ENCODE measurements at regions not wholly inside any gene's neighbourhood (a gene's known extent, or its start where the extent isn't known, plus 50 kb on each side); places are given as distances from the start of the nearest gene placed in this dataset.

DNA sequence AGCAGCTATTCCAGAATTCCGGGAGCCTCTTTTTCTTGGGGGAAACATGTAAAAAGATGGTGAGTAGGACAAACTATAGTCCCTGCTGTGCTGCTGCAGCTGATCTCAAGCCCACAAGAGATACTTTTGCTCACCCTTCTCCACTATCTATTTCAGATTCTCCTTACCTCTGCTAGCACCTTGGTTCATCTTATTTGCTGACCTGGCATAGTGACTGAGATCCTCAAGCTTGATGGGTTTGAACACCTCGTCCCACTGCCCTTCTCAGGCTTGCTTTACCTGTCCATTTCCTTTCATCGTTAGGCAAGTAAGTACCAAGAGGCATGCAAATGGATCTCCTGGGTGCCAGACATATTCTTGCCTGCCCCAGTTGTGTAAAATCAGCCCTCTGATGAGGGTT lies 338.4 kb upstream of the SMARCA2 start:
- H3K4me1 ChIP-seq (ENCODE audit: control insufficient read depth in 2 of 2, insufficient read depth in 2 of 2, low read length in 1 of 2), result no peaks in the 10 kb centered on the region
- 77 to 86% methylated on average over 3 of the region's 3 CpGs for WGBS, 2 donors

GRCh38 chr9:1683951-1684350 lies 331.2 kb upstream of the SMARCA2 start:
- H3K4me3 ChIP-seq (ENCODE audit: low read depth in 1 of 2, low read length in 2 of 2), result no peak overlapping the region
- H3K36me3 ChIP-seq (ENCODE audit: control insufficient read depth in 2 of 2, insufficient read depth in 2 of 2, low read length in 1 of 2), result no peaks in the 10 kb centered on the region
- 50 to 56% methylated on average over 2 of the region's 2 CpGs for WGBS, 2 donors
- no peaks in the 10 kb centered on the region for H3K9me3 ChIP-seq (ENCODE audit: control insufficient read depth in 2 of 2, insufficient read depth in 1 of 2, low read depth in 1 of 2, low read length in 1 of 2)
- H3K27me3 ChIP-seq (ENCODE audit: control insufficient read depth in 1 of 2, insufficient read depth in 2 of 2, low read length in 2 of 2), result no peaks in the 10 kb centered on the region
- no peaks in the 10 kb centered on the region for H3K4me1 ChIP-seq (ENCODE audit: control insufficient read depth in 2 of 2, insufficient read depth in 2 of 2, low read length in 1 of 2)
- H3K27ac ChIP-seq (ENCODE audit: low read depth in 2 of 2, low read length in 1 of 2), result no peak overlapping the region

More for the DNA sequence above, 338.4 kb upstream of the SMARCA2 start:
- Histone ChIP-seq H3K27me3 (ENCODE audit: control insufficient read depth in 1 of 2, insufficient read depth in 2 of 2, low read length in 2 of 2) (no peaks in the 10 kb centered on the region), H3K9me3 (ENCODE audit: control insufficient read depth in 2 of 2, insufficient read depth in 1 of 2, low read depth in 1 of 2, low read length in 1 of 2) (no peaks in the 10 kb centered on the region), H3K36me3 (ENCODE audit: control insufficient read depth in 2 of 2, insufficient read depth in 2 of 2, low read length in 1 of 2) (no peaks in the 10 kb centered on the region), H3K27ac (ENCODE audit: low read depth in 2 of 2, low read length in 1 of 2) (no peak overlapping the region), H3K4me3 (ENCODE audit: low read depth in 1 of 2, low read length in 2 of 2) (no peak overlapping the region)

DNA sequence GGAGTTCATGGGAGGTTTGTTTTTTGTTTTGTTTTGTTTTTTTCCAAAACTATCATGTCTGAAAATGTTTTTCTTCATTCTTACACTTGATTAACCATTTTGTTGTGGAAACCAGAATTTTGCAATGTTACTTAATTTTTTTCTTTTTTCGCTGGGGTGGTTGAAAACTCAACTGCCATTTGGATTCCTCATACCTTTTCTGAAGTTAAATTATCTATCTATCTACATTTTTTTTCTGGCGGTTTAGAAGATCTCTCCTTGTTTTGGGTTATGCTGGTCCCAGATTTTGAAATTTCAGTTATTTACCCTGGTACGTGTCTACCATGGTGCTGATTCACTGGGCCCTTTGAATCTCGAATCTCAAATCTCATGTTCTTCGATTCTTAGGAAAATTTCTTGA lies 316.2 kb upstream of the SMARCA2 start:
- no peak overlapping the region for H3K4me3 ChIP-seq (ENCODE audit: low read depth in 1 of 2, low read length in 2 of 2)
- H3K9me3 ChIP-seq (ENCODE audit: control insufficient read depth in 2 of 2, insufficient read depth in 1 of 2, low read depth in 1 of 2, low read length in 1 of 2), result no peaks in the 10 kb centered on the region
- H3K4me1 ChIP-seq (ENCODE audit: control insufficient read depth in 2 of 2, insufficient read depth in 2 of 2, low read length in 1 of 2), result no peaks in the 10 kb centered on the region
- H3K27ac ChIP-seq (ENCODE audit: low read depth in 2 of 2, low read length in 1 of 2), result no peak overlapping the region
- H3K36me3 ChIP-seq (ENCODE audit: control insufficient read depth in 2 of 2, insufficient read depth in 2 of 2, low read length in 1 of 2), result no peaks in the 10 kb centered on the region
- 91% methylated on average over 5 of the region's 5 CpGs for WGBS, 2 donors
- H3K27me3 ChIP-seq (ENCODE audit: control insufficient read depth in 1 of 2, insufficient read depth in 2 of 2, low read length in 2 of 2), result no peaks in the 10 kb centered on the region

DNA sequence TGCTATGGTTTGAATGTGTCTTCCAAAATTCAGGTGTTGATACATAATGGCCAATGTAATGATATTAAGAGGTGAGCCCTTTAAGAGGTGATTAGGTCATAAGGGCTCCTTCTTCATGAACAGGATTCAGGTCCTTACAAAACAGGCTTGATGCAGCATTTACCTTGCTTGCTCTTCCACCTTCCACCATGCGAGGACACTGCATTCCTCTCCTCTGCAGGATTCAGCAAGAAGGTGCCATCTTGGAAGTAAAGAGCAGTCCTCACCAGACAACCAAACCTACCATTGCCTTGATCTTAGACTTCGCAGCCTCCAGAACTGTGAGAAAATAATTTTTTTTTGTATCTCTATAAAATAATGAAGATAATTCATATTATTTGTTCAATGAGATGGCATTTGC lies 314.0 kb upstream of the SMARCA2 start:
- Histone ChIP-seq H3K4me3 (ENCODE audit: low read depth in 1 of 2, low read length in 2 of 2) (no peak overlapping the region), H3K36me3 (ENCODE audit: control insufficient read depth in 2 of 2, insufficient read depth in 2 of 2, low read length in 1 of 2) (no peaks in the 10 kb centered on the region), H3K27ac (ENCODE audit: low read depth in 2 of 2, low read length in 1 of 2) (no peak overlapping the region), H3K4me1 (ENCODE audit: control insufficient read depth in 2 of 2, insufficient read depth in 2 of 2, low read length in 1 of 2) (no peaks in the 10 kb centered on the region), H3K27me3 (ENCODE audit: control insufficient read depth in 1 of 2, insufficient read depth in 2 of 2, low read length in 2 of 2) (no peaks in the 10 kb centered on the region), H3K9me3 (ENCODE audit: control insufficient read depth in 2 of 2, insufficient read depth in 1 of 2, low read depth in 1 of 2, low read length in 1 of 2) (no peaks in the 10 kb centered on the region)
- WGBS, 2 donors, result 92 to 96% methylated on average over 2 of the region's 2 CpGs

- H3K36me3 ChIP-seq (ENCODE audit: control insufficient read depth in 2 of 2, insufficient read depth in 2 of 2, low read length in 1 of 2), result no peaks in the 10 kb centered on the region
- WGBS, 2 donors, result 58 to 70% methylated on average over 3 of the region's 3 CpGs
- H3K27me3 ChIP-seq (ENCODE audit: control insufficient read depth in 1 of 2, insufficient read depth in 2 of 2, low read length in 2 of 2), result no peaks in the 10 kb centered on the region
- no peaks in the 10 kb centered on the region for H3K4me1 ChIP-seq (ENCODE audit: control insufficient read depth in 2 of 2, insufficient read depth in 2 of 2, low read length in 1 of 2)
- H3K9me3 ChIP-seq (ENCODE audit: control insufficient read depth in 2 of 2, insufficient read depth in 1 of 2, low read depth in 1 of 2, low read length in 1 of 2), result no peaks in the 10 kb centered on the region
- no peak overlapping the region for H3K4me3 ChIP-seq (ENCODE audit: low read depth in 1 of 2, low read length in 2 of 2)
- no peak overlapping the region for H3K27ac ChIP-seq (ENCODE audit: low read depth in 2 of 2, low read length in 1 of 2)
Measured at GRCh38 chr9:1702701-1703100, 312.4 kb upstream of the SMARCA2 start.

GRCh38 chr9:1707291-1707690 lies 307.9 kb upstream of the SMARCA2 start:
- no peaks in the 10 kb centered on the region for H3K4me1 ChIP-seq (ENCODE audit: control insufficient read depth in 2 of 2, insufficient read depth in 2 of 2, low read length in 1 of 2)
- no peak overlapping the region for H3K27ac ChIP-seq (ENCODE audit: low read depth in 2 of 2, low read length in 1 of 2)
- H3K27me3 ChIP-seq (ENCODE audit: control insufficient read depth in 1 of 2, insufficient read depth in 2 of 2, low read length in 2 of 2), result no peaks in the 10 kb centered on the region
- H3K4me3 ChIP-seq (ENCODE audit: low read depth in 1 of 2, low read length in 2 of 2), result no peak overlapping the region
- no peaks in the 10 kb centered on the region for H3K9me3 ChIP-seq (ENCODE audit: control insufficient read depth in 2 of 2, insufficient read depth in 1 of 2, low read depth in 1 of 2, low read length in 1 of 2)
- H3K36me3 ChIP-seq (ENCODE audit: control insufficient read depth in 2 of 2, insufficient read depth in 2 of 2, low read length in 1 of 2), result no peaks in the 10 kb centered on the region
- 28 to 33% methylated on average over 1 of the region's 1 CpG for whole genome bisulfite sequencing, 2 donors

GRCh38 chr9:1708219-1708618 lies 306.9 kb upstream of the SMARCA2 start:
- Histone ChIP-seq H3K4me3 (ENCODE audit: low read depth in 1 of 2, low read length in 2 of 2) (no peak overlapping the region), H3K4me1 (ENCODE audit: control insufficient read depth in 2 of 2, insufficient read depth in 2 of 2, low read length in 1 of 2) (no peaks in the 10 kb centered on the region), H3K9me3 (ENCODE audit: control insufficient read depth in 2 of 2, insufficient read depth in 1 of 2, low read depth in 1 of 2, low read length in 1 of 2) (no peaks in the 10 kb centered on the region), H3K27me3 (ENCODE audit: control insufficient read depth in 1 of 2, insufficient read depth in 2 of 2, low read length in 2 of 2) (no peaks in the 10 kb centered on the region), H3K27ac (ENCODE audit: low read depth in 2 of 2, low read length in 1 of 2) (no peak overlapping the region), H3K36me3 (ENCODE audit: control insufficient read depth in 2 of 2, insufficient read depth in 2 of 2, low read length in 1 of 2) (no peaks in the 10 kb centered on the region)
- WGBS, 2 donors, result 84 to 90% methylated on average over 1 of the region's 1 CpG

GRCh38 chr9:1709347-1709746 lies 305.8 kb upstream of the SMARCA2 start:
- Histone ChIP-seq H3K36me3 (ENCODE audit: control insufficient read depth in 2 of 2, insufficient read depth in 2 of 2, low read length in 1 of 2) (no peaks in the 10 kb centered on the region), H3K9me3 (ENCODE audit: control insufficient read depth in 2 of 2, insufficient read depth in 1 of 2, low read depth in 1 of 2, low read length in 1 of 2) (no peaks in the 10 kb centered on the region), H3K27me3 (ENCODE audit: control insufficient read depth in 1 of 2, insufficient read depth in 2 of 2, low read length in 2 of 2) (no peaks in the 10 kb centered on the region), H3K27ac (ENCODE audit: low read depth in 2 of 2, low read length in 1 of 2) (no peak overlapping the region), H3K4me1 (ENCODE audit: control insufficient read depth in 2 of 2, insufficient read depth in 2 of 2, low read length in 1 of 2) (no peaks in the 10 kb centered on the region), H3K4me3 (ENCODE audit: low read depth in 1 of 2, low read length in 2 of 2) (no peak overlapping the region)
- 73 to 81% methylated on average over 1 of the region's 1 CpG for WGBS, 2 donors

DNA sequence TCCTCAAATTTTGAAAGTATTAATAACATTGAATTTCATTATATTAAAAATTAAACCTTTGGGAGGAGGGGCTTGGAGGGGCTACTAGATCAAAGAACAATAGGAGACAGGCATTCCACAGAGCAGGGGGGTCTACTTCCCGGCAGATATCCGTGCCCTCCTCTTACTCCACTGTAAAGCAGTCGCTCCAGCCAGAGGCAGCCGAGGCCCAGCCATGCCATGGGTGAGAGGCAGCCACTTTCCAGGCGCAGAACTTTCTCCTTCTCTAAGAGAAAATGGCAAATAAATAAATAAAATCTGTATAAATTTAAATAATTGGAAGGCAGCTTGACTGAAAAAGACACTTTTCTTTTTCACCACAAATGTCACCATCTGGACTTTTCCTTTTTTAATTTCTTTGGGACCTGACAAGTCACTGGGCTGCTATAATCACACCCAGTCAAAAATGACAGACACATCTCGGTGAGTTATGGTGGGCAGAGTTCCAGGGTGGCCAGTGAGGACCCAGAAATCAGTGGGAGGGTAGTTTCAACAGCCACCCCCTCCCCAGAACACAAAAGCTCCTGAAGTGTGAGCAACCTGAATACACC lies 302.2 kb upstream of the SMARCA2 start:
- 75 to 82% methylated on average over 6 of the region's 6 CpGs for WGBS, 2 donors
- no peak overlapping the region for H3K27ac ChIP-seq (ENCODE audit: low read depth in 2 of 2, low read length in 1 of 2)
- H3K27me3 ChIP-seq (ENCODE audit: control insufficient read depth in 1 of 2, insufficient read depth in 2 of 2, low read length in 2 of 2), result no peaks in the 10 kb centered on the region
- H3K4me3 ChIP-seq (ENCODE audit: low read depth in 1 of 2, low read length in 2 of 2), result no peak overlapping the region
- H3K9me3 ChIP-seq (ENCODE audit: control insufficient read depth in 2 of 2, insufficient read depth in 1 of 2, low read depth in 1 of 2, low read length in 1 of 2), result no peaks in the 10 kb centered on the region
- H3K36me3 ChIP-seq (ENCODE audit: control insufficient read depth in 2 of 2, insufficient read depth in 2 of 2, low read length in 1 of 2), result no peaks in the 10 kb centered on the region
- no peaks in the 10 kb centered on the region for H3K4me1 ChIP-seq (ENCODE audit: control insufficient read depth in 2 of 2, insufficient read depth in 2 of 2, low read length in 1 of 2)

DNA sequence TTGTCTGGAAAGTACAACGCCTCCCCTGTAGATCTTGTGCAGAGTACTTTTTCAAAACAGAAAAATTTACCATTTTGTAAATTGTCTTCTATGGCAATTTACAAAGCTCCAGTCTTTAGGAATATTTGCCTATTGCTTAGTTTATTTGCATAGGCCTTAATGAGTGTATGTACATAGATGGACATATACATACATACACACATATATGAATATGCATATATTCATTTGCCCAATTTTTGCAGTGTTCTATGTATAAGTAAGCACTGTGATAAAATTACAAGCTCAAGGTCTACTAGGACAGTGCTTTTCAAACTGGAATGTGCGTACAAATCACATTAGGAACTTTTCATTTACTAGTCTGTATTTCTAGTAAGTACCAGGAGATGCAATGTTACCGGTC lies 301.3 kb upstream of the SMARCA2 start:
- 61 to 96% methylated on average over 3 of the region's 3 CpGs for whole genome bisulfite sequencing, 2 donors
- Histone ChIP-seq H3K27ac (ENCODE audit: low read depth in 2 of 2, low read length in 1 of 2) (no peak overlapping the region), H3K9me3 (ENCODE audit: control insufficient read depth in 2 of 2, insufficient read depth in 1 of 2, low read depth in 1 of 2, low read length in 1 of 2) (peaks cover 0 to 2% of the 10 kb centered on the region in 2 donors), H3K36me3 (ENCODE audit: control insufficient read depth in 2 of 2, insufficient read depth in 2 of 2, low read length in 1 of 2) (no peaks in the 10 kb centered on the region), H3K27me3 (ENCODE audit: control insufficient read depth in 1 of 2, insufficient read depth in 2 of 2, low read length in 2 of 2) (no peaks in the 10 kb centered on the region), H3K4me3 (ENCODE audit: low read depth in 1 of 2, low read length in 2 of 2) (no peak overlapping the region), H3K4me1 (ENCODE audit: control insufficient read depth in 2 of 2, insufficient read depth in 2 of 2, low read length in 1 of 2) (no peaks in the 10 kb centered on the region)
